C4-2B (cell line): ENCODE measurements at regions not wholly inside any gene's neighbourhood (a gene's known extent, or its start where the extent isn't known, plus 50 kb on each side); places are given as distances from the start of the nearest gene placed in this dataset.

Experiments
- H3K27ac ChIP-seq: fragments of 450-650 bp; 2 replicates; pipeline ENCODE4 v1.5.1; 2017
- ZFX ChIP-seq: fragments of 450-650 bp; IDR thresholded peaks from 2 replicates; pipeline ENCODE4 v1.6.1; 2017
- TF ChIP-seq, protein P1 (sequence below): fragments of 450-650 bp; conservative IDR thresholded peaks from 2 replicates; pipeline ENCODE4 v1.5.1; 2017; ENCODE audit warnings: mild to moderate bottlenecking

GRCh38 chr1:199302554-199302953 is 663.7 kb downstream of the PTPRC start:
- no peak for TF ChIP-seq ZFX
- TF ChIP-seq, protein P1, sequence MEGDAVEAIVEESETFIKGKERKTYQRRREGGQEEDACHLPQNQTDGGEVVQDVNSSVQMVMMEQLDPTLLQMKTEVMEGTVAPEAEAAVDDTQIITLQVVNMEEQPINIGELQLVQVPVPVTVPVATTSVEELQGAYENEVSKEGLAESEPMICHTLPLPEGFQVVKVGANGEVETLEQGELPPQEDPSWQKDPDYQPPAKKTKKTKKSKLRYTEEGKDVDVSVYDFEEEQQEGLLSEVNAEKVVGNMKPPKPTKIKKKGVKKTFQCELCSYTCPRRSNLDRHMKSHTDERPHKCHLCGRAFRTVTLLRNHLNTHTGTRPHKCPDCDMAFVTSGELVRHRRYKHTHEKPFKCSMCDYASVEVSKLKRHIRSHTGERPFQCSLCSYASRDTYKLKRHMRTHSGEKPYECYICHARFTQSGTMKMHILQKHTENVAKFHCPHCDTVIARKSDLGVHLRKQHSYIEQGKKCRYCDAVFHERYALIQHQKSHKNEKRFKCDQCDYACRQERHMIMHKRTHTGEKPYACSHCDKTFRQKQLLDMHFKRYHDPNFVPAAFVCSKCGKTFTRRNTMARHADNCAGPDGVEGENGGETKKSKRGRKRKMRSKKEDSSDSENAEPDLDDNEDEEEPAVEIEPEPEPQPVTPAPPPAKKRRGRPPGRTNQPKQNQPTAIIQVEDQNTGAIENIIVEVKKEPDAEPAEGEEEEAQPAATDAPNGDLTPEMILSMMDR = no peak

DNA sequence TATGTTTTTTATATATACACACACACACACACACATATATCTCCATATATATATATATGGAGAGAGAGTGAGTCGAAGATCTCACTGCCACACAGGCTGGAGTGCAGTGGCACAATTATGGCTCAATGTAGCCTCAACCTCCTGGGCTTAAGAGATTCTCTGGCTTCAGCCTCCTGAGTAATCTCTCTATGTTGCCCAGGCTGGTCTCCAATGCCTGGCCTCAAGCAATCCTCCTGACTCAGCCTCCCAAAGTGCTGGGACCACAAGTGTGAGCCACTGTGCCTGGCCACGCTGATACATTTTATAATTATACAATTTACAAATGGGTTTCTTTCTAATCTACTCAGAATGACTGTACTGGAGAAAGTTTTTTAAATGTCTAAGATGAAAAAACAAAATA is 664.2 kb downstream of the PTPRC start:
- TF ChIP-seq, protein P1 = no peak
- TF ChIP-seq ZFX = no peak
- no peak overlapping the region for H3K27ac ChIP-seq

More at GRCh38 chr1:199302554-199302953, 663.7 kb downstream of the PTPRC start:
- no peak overlapping the region for H3K27ac ChIP-seq

DNA sequence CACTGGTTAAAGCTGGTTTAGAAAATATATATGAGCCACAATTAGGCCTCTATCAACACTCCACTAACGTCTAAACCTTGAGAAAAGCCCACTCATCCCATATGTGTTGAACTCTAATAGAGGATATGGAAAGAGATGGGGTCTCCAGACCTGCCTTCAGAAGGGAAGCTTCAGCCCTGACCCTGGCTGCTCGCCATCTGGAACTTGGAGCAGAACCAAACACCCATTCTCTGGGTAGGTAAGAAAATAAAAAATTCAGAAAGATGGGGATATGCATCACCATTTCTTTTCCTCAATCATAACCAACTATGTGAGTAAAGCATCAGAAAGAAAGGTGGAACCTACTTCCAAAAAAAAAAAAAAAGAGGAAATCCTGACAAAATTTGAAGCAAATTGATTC is 666.2 kb downstream of the PTPRC start:
- H3K27ac ChIP-seq = no peak overlapping the region
- TF ChIP-seq ZFX = no peak
- TF ChIP-seq, protein P1 = no peak

DNA sequence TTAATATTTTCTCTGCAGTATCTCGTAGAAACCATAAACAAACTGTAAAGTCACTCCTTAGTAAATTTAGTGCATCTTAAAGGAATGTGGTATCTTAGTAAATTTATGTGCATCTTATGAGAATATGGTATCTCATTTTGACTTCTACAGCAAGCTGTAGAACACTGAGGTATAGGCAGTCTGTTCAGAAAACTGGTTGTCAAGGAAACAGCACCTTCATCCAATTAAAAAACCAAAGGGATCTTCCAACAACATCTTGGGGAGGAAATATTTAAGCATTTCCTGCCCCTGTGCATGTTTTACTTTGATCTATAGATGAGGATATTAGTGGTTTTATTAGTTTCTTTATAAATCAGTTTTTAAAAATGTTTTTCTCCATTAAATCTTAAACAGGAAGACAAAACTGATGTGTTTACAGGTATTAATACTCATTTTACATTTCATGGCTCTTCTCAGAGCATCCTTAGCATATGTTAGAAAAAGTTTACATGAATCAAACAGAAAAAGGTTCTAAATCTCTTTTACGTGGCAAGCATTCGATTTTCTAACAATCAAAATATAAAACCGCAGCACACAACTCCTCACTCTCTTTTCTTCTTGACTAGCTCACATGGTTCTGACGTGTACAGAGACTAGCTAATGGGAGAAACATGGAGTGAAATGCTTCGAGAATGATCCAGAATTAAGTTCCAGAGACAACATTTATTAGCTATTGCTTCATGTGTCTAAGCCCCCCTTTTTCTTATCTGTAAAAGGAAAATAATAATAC is 668.8 kb downstream of the PTPRC start:
- no peak overlapping the region for H3K27ac ChIP-seq
- TF ChIP-seq, protein P1 = no peak
- TF ChIP-seq ZFX = no peak

DNA sequence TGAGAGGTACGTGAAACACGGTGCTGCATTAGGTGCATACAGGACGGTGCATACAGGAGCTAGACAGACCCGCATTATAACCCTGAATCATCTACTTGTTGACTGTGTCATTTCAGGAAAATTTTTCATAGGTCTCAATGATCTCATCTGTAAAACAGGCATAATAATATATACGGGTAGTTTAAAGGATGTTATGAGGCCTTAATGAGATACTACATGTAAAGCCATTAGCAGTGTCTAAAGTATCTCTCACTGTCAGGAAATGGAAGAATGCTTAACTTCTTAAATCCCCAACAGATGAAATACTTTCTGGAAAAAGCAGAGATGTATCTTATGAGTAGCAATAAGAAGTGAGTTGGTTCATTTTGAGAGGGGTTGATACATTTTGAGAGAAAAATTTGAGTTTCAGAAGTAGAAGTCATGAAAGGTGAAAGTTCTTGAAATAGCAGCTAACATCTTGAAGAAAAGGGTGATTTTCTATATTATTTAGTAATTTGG is 669.6 kb downstream of the PTPRC start:
- no peak overlapping the region for H3K27ac ChIP-seq
- TF ChIP-seq ZFX = no peak
- TF ChIP-seq, protein P1 = no peak

DNA sequence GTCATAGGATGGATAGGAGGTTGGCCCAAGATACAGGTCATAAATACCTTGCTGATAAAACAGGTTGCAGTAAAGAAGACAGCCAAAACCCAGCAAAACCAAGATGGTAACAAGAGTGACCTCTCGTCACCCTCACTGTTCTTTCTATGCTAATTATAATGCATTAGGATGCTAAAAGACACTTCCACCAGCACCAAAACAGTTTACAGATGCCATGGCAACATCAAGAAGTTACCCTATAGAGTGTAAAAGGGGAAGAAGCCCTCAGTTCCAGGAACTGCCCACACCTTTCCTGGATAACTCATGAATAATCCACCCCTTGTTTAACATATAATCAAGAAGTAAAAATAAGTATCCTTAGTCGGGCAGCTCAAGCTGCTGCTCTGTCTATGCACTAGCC is 671.9 kb downstream of the PTPRC start:
- H3K27ac ChIP-seq = no peak overlapping the region
- no peak for TF ChIP-seq ZFX
- TF ChIP-seq, protein P1 = no peak

GRCh38 chr1:199311478-199312262 is 672.8 kb downstream of the PTPRC start:
- no peak for TF ChIP-seq ZFX
- TF ChIP-seq, protein P1 = no peak
- no peak overlapping the region for H3K27ac ChIP-seq
